Endothelial cell (in vitro differentiated cells): ENCODE measurements at regions not wholly inside any gene's neighbourhood (a gene's known extent, or its start where the extent isn't known, plus 50 kb on each side); places are given as distances from the start of the nearest gene placed in this dataset.

ENCODE experiments used
- DNase-seq: peaks from one replicate; pipeline ENCODE4 v3.0.0; 2021; ENCODE audit warnings: low spot score
- H3K27ac Mint-ChIP-seq: one replicate; pipeline ENCODE4 v1.8.0; 2021; ENCODE audit warnings: mixed read lengths, inconsistent platforms; ENCODE audit not compliant: unreplicated experiment
- H3K27me3 Mint-ChIP-seq: one replicate; pipeline ENCODE4 v1.8.0; 2021; ENCODE audit warnings: mild to moderate bottlenecking, moderate library complexity, mixed read lengths, inconsistent platforms; ENCODE audit not compliant: unreplicated experiment
- H3K36me3 Mint-ChIP-seq: one replicate; pipeline ENCODE4 v1.8.0; 2021; ENCODE audit warnings: mild to moderate bottlenecking, low read depth, mixed read lengths, inconsistent platforms; ENCODE audit not compliant: unreplicated experiment
- H3K4me1 Mint-ChIP-seq: one replicate; pipeline ENCODE4 v1.8.0; 2021; ENCODE audit warnings: mild to moderate bottlenecking, mixed read lengths, inconsistent platforms; ENCODE audit not compliant: unreplicated experiment
- H3K4me3 Mint-ChIP-seq: one replicate; pipeline ENCODE4 v1.8.0; 2021; ENCODE audit warnings: mild to moderate bottlenecking, mixed read lengths, inconsistent platforms; ENCODE audit not compliant: unreplicated experiment
- H3K9me3 Mint-ChIP-seq: one replicate; pipeline ENCODE4 v1.8.0; 2021; ENCODE audit warnings: mixed read lengths, inconsistent platforms; ENCODE audit not compliant: unreplicated experiment
- TF ChIP-seq, protein P1 (sequence below): fragments of 200-600 bp; sonication (generic); IDR thresholded peaks from one replicate; pipeline ENCODE4 v1.5.0; 2021; ENCODE audit warnings: antibody characterized with exemption; ENCODE audit not compliant: unreplicated experiment

- DNase-seq = no peak
- H3K36me3 Mint-ChIP-seq = no peaks in the 10 kb centered on the region
- peaks cover 3% of the 10 kb centered on the region for H3K27me3 Mint-ChIP-seq
- H3K9me3 Mint-ChIP-seq = no peaks in the 10 kb centered on the region
- peaks cover 14% of the 10 kb centered on the region for H3K4me1 Mint-ChIP-seq
- TF ChIP-seq, protein P1, sequence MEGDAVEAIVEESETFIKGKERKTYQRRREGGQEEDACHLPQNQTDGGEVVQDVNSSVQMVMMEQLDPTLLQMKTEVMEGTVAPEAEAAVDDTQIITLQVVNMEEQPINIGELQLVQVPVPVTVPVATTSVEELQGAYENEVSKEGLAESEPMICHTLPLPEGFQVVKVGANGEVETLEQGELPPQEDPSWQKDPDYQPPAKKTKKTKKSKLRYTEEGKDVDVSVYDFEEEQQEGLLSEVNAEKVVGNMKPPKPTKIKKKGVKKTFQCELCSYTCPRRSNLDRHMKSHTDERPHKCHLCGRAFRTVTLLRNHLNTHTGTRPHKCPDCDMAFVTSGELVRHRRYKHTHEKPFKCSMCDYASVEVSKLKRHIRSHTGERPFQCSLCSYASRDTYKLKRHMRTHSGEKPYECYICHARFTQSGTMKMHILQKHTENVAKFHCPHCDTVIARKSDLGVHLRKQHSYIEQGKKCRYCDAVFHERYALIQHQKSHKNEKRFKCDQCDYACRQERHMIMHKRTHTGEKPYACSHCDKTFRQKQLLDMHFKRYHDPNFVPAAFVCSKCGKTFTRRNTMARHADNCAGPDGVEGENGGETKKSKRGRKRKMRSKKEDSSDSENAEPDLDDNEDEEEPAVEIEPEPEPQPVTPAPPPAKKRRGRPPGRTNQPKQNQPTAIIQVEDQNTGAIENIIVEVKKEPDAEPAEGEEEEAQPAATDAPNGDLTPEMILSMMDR = no peak
- H3K27ac Mint-ChIP-seq = no peak overlapping the region
- no peak overlapping the region for H3K4me3 Mint-ChIP-seq
Measured at GRCh38 chr22:27063406-27063805, 406.0 kb downstream of the MIAT start.

DNA sequence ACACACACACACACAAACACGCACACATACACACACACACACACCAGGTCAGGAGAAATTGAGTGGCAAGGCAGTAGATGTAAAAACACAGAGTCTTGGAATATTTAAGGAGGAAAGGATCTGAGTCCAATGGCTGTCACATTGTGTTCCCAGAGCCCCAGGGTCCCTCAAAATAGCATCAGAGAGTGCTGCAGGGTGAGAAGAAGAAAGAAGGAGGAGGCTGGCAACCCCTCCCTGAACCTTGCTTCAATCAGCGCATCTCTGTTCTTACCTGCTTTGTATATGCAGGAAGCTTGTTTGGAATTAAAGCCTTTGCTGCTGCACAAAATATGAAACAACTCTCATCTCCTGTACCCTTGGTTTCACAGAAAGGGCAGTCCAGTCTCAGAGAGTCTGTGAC, 406.5 kb downstream of the MIAT start:
- Mint-ChIP-seq H3K4me1 (peaks cover 14% of the 10 kb centered on the region), H3K9me3 (no peaks in the 10 kb centered on the region), H3K27me3 (peaks cover 3% of the 10 kb centered on the region), H3K36me3 (no peaks in the 10 kb centered on the region), H3K27ac (no peak overlapping the region), H3K4me3 (no peak overlapping the region)
- TF ChIP-seq, protein P1 = no peak
- no peak for DNase-seq

DNA sequence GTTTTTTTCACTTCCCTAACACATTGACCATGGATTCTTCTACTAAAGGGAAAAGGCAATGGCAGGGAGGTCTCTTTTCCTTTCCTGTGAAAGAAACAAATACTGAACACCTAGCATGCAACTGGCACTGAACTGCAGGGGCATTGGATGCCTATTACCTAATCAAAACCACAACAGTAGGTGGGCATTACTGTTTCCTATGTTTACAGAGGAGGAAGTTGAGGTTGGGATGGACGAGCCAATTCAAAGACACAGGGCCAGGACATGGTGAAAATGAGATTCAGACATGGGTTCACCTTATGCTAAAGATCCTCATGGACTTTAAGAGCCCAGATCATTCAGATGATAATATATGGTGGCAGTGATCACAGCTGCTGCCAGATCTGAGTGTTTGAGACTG, 407.0 kb downstream of the MIAT start:
- Mint-ChIP-seq H3K4me3 (no peak overlapping the region), H3K27ac (no peak overlapping the region), H3K9me3 (no peaks in the 10 kb centered on the region), H3K36me3 (no peaks in the 10 kb centered on the region), H3K27me3 (peaks cover 2% of the 10 kb centered on the region), H3K4me1 (peaks cover 14% of the 10 kb centered on the region)
- no peak for DNase-seq
- TF ChIP-seq, protein P1 = no peak

DNA sequence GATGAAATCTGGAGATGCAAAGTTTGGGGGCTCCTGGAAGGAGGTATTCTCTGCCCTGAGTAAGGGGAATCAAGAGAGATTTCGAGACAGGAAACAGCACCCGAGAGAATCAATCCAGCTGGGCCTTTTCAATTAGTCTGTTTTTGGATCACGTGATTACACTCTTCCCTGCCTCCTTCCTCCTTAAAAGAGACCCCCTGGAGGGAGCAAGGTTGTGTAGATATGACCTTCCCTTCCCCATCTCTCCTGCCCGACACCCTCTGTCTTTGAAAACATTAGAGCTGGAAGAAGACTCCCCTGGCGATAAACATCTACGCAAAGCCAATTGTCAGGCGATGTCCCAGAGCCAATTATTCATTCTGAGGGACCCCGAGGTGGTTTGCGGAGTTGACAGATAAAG, 407.9 kb downstream of the MIAT start:
- Mint-ChIP-seq H3K9me3 (no peaks in the 10 kb centered on the region), H3K27me3 (peaks cover 2% of the 10 kb centered on the region), H3K4me3 (no peak overlapping the region), H3K27ac (no peak overlapping the region), H3K36me3 (no peaks in the 10 kb centered on the region), H3K4me1 (peaks cover 12% of the 10 kb centered on the region)
- TF ChIP-seq, protein P1 = no peak
- DNase-seq = no peak

DNA sequence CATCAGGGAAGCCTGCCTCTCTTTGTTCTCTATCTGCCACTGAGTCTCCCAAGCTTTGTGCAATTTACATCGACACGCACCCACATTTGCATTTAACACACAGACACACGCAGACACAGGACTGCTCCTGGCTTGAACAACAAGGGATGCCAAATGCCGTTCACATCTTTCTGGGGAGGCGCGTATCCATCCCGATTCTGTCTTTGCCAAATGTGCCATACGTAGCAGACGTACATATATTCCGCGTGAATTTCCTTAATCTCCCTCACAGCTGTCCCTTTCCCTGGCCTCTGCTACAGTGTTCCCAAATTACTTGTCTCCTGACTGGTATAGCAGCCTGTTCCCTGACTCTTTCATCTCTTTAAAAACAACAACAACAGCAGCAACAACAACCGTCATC, 409.5 kb downstream of the MIAT start:
- no peaks in the 10 kb centered on the region for H3K9me3 Mint-ChIP-seq
- DNase-seq = no peak
- no peak overlapping the region for H3K27ac Mint-ChIP-seq

More for the DNA sequence above, 409.5 kb downstream of the MIAT start:
- TF ChIP-seq, protein P1 = no peak
- peaks cover 2% of the 10 kb centered on the region for H3K27me3 Mint-ChIP-seq
- no peaks in the 10 kb centered on the region for H3K36me3 Mint-ChIP-seq
- peaks cover 9% of the 10 kb centered on the region for H3K4me1 Mint-ChIP-seq
- H3K4me3 Mint-ChIP-seq = no peak overlapping the region
